Transverse colon (tissue), 4 donors: ENCODE measurements at regions not wholly inside any gene's neighbourhood (a gene's known extent, or its start where the extent isn't known, plus 50 kb on each side); places are given as distances from the start of the nearest gene placed in this dataset.

ENCODE experiments used
- DNase-seq: peaks from one replicate; pipeline ENCODE4 v3.0.0-alpha.2; 2019
- H3K27ac ChIP-seq, 4 donors: fragments of 200-600 bp; sonication (generic); 2 replicates each; pipeline ENCODE4 v1.5.1; 2016 to 2018; ENCODE audit warnings: inconsistent platforms in 4 of 4
- H3K27me3 ChIP-seq: fragments of 200-600 bp; sonication (generic); 2 replicates; pipeline ENCODE4 v1.5.1; 2017; ENCODE audit warnings: inconsistent platforms
- H3K36me3 ChIP-seq, 4 donors: fragments of 200-600 bp; sonication (generic); 2 replicates each; pipeline ENCODE4 v1.5.1; 2017 to 2019; ENCODE audit warnings: inconsistent platforms in 4 of 4
- H3K4me1 ChIP-seq, 4 donors: fragments of 200-600 bp; sonication (generic); 2 replicates each; pipeline ENCODE4 v1.5.1; 2017 to 2020; ENCODE audit warnings: inconsistent platforms in 4 of 4
- H3K4me3 ChIP-seq, 4 donors: fragments of 200-600 bp; sonication (generic); 1 replicate in 1 of 4; 2 replicates in 3 of 4; pipeline versions ENCODE4 v1.5.1 to v1.6.1; 2017 to 2019; ENCODE audit warnings: inconsistent platforms in 4 of 4
- H3K9me3 ChIP-seq, 2 donors: fragments of 200-600 bp; sonication (generic); 2 replicates each; pipeline ENCODE4 v1.5.1; 2017 to 2019; ENCODE audit warnings: inconsistent platforms in 2 of 2
- EP300 ChIP-seq: sonication (generic); formaldehyde crosslinking; IDR thresholded peaks from one replicate; pipeline ENCODE4 v1.6.1; 2017; ENCODE audit warnings: antibody characterized with exemption, low read depth
- POLR2A ChIP-seq: fragments of 450-650 bp; IDR thresholded peaks from one replicate; pipeline ENCODE4 v1.6.1; 2016; ENCODE audit warnings: antibody characterized with exemption, mild to moderate bottlenecking, moderate library complexity
- POLR2AphosphoS5 ChIP-seq, 3 donors: sonication (generic); formaldehyde crosslinking; IDR thresholded peaks; one replicate each; pipeline ENCODE4 v1.6.1; 2016; ENCODE audit warnings: antibody characterized with exemption in 3 of 3
- WGBS, 2 donors: methylation state at CpG; one replicate each; pipeline ENCODE4 v1.1.5; 2018; ENCODE audit warnings: low coverage in 1 of 2; 5-methylcytosine and 5-hydroxymethylcytosine counted together
- in situ Hi-C, 4 donors: fragments of 200-750 bp; cut with MboI; loops; one replicate each; pipeline versions ENCODE4 v1.15.0 to v1.15.1; 2017; ENCODE audit warnings: low sequenced_read_pairs in 3 of 4, low pct_ligation_motif_present in 1 of 4, low pct_unique_long_range_greater_than_20kb in 1 of 4
- intact Hi-C: fragments of 100-400 bp; cut with DNase I; formaldehyde crosslinking; loops from one replicate; pipeline ENCODE4 v1.15.1; 2023; ENCODE audit warnings: low total_unique reads
- TF ChIP-seq, protein P1 (sequence below), 5 experiments: fragments of 200-600 bp in 3 of 5; fragments of 450-650 bp in 2 of 5; sonication (generic) in 3 of 5; IDR thresholded peaks; 1 replicate in 2 of 5; 2 replicates in 3 of 5; pipeline ENCODE4 v1.5.1; 2016 to 2017; ENCODE audit warnings: antibody characterized with exemption in 5 of 5, inconsistent platforms in 3 of 5, mild to moderate bottlenecking in 2 of 5, moderate library complexity in 1 of 5

DNA sequence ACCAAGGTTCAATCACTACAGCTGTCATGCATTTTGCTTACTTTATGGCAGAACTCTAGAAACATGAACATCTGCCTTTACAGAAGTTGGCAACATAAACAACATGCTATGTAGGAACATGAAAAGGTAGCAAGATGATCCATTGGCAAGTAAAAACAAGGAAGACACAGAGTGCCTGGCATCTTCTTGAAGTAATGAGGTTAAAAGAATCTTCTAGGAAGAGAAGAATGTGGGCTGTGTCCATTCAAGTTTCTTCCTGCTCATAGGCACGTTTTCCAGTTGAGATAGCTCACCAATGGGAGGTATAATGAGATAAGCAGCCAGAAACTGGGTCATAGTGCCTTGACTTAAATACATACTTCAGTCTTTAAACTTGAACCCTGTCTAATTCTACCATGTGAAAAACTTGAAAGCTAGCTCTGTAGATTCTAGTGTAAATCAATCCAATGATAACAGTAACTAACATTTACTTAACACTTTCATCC, 109.4 kb upstream of the PRLR start:
- Histone ChIP-seq H3K4me3 (no peak overlapping the region), H3K4me1 (no peaks in the 10 kb centered on the region), H3K27me3 (no peaks in the 10 kb centered on the region), H3K9me3 (no peaks in the 10 kb centered on the region), H3K27ac (no peak overlapping the region), H3K36me3 (no peaks in the 10 kb centered on the region)
- TF ChIP-seq EP300 (no peak), POLR2A (no peak), POLR2AphosphoS5 (IDR thresholded peaks at IDR 0.05) (no peak)
- TF ChIP-seq, protein P1, sequence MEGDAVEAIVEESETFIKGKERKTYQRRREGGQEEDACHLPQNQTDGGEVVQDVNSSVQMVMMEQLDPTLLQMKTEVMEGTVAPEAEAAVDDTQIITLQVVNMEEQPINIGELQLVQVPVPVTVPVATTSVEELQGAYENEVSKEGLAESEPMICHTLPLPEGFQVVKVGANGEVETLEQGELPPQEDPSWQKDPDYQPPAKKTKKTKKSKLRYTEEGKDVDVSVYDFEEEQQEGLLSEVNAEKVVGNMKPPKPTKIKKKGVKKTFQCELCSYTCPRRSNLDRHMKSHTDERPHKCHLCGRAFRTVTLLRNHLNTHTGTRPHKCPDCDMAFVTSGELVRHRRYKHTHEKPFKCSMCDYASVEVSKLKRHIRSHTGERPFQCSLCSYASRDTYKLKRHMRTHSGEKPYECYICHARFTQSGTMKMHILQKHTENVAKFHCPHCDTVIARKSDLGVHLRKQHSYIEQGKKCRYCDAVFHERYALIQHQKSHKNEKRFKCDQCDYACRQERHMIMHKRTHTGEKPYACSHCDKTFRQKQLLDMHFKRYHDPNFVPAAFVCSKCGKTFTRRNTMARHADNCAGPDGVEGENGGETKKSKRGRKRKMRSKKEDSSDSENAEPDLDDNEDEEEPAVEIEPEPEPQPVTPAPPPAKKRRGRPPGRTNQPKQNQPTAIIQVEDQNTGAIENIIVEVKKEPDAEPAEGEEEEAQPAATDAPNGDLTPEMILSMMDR (IDR thresholded peaks at IDR 0.05): no peak
- 14 to 32% methylated on average over 1 of the region's 1 CpG for WGBS, 2 donors
- in situ Hi-C loops: no loop called here
- intact Hi-C loops: no loop called here
- no peak for DNase-seq

- H3K27ac ChIP-seq: no peak overlapping the region
- no peak overlapping the region for H3K4me3 ChIP-seq
- no peak for DNase-seq
- H3K9me3 ChIP-seq: no peaks in the 10 kb centered on the region
- TF ChIP-seq EP300 (no peak), POLR2A (no peak), POLR2AphosphoS5 (IDR thresholded peaks at IDR 0.05) (no peak)
- TF ChIP-seq, protein P1 (IDR thresholded peaks at IDR 0.05): no peak
- WGBS, 2 donors: 93 to 100% methylated on average over 1 of the region's 1 CpG
- intact Hi-C loops (no loop called here), in situ Hi-C loops (no loop called here)
- H3K27me3 ChIP-seq: no peaks in the 10 kb centered on the region
- H3K36me3 ChIP-seq: no peaks in the 10 kb centered on the region
- H3K4me1 ChIP-seq: no peaks in the 10 kb centered on the region
Observed at GRCh38 chr5:35339006-35339405, 108.7 kb upstream of the PRLR start.

DNA sequence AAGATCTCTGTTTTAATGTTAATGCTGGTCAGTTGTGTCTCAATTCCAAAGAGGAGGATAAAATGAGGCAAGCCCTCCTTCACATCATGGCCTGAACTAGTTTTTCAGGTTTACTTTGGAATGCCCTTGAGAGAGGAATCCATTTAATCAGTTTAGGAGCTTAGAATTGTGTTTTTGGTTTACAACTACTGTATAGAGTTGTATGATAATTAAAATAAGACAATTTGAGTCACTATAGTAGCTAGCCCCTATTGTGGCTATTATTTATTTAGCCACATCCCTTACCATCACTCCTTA, 107.8 kb upstream of the PRLR start:
- no peak for DNase-seq
- intact Hi-C loops (no loop called here), in situ Hi-C loops (no loop called here)
- Histone ChIP-seq H3K27ac (no peak overlapping the region), H3K27me3 (no peaks in the 10 kb centered on the region), H3K36me3 (no peaks in the 10 kb centered on the region), H3K4me3 (no peak overlapping the region), H3K4me1 (no peaks in the 10 kb centered on the region), H3K9me3 (no peaks in the 10 kb centered on the region)
- TF ChIP-seq, protein P1 (IDR thresholded peaks at IDR 0.05): no peak
- TF ChIP-seq POLR2A (no peak), POLR2AphosphoS5 (IDR thresholded peaks at IDR 0.05) (no peak), EP300 (no peak)

DNA sequence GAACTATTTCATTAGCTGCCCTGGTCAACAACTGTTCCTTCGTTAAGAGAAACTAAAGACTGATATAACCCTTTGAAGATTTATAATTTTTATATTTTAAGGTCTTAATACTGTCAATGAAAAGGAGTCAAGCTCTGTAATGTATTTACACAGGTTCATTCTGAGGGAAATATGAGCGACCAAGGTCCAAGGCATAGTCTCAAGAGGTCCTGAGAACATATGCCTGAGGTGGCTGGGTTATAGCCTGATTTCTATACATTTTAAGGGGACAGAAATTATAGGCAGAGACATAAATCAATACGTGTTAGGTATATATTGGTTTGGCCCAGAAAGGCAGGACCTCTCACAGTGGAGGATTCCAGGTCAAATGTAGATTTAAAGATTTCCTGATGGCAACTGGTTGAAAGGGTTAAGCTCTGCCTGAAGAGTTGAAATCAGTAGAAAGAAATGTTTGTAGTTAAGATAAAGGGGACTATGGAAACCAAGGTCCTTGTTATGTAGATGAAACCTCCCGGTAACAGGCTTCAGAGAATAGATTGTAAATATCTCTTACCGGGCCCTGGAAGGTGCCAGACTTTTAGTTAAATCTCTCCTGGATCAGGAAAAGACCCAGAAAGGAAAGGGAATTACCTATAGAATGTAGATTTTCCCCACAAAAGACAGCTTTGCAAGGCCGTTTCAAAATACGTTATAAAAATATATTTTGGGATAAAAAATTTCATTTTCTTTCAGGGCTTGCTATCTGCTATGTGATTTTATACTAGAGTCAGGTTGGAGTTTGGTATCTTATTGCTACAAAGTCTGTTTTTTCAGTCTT, 107.3 kb upstream of the PRLR start:
- in situ Hi-C loops: no loop called here
- intact Hi-C loops: no loop called here
- Histone ChIP-seq H3K27me3 (no peaks in the 10 kb centered on the region), H3K4me3 (no peak overlapping the region), H3K27ac (no peak overlapping the region), H3K36me3 (no peaks in the 10 kb centered on the region), H3K9me3 (no peaks in the 10 kb centered on the region), H3K4me1 (no peaks in the 10 kb centered on the region)
- DNase-seq: no peak
- WGBS, 2 donors: 59 to 82% methylated on average over 3 to 7 of the region's 7 CpGs
- TF ChIP-seq POLR2AphosphoS5 (IDR thresholded peaks at IDR 0.05) (no peak), EP300 (no peak), POLR2A (no peak)
- TF ChIP-seq, protein P1 (IDR thresholded peaks at IDR 0.05): no peak
